Activated T-helper 9 cell treated with anti-CD3 and anti-CD28 coated beads, Interleukin-2, amount 50 U/mL, for 16 hours (primary cell): ENCODE measurements at regions not wholly inside any gene's neighbourhood (a gene's known extent, or its start where the extent isn't known, plus 50 kb on each side); places are given as distances from the start of the nearest gene placed in this dataset.
"Not testable (repeated sequence)": the region's sequence is repeated elsewhere in the genome, so short reads cannot be mapped to it uniquely, and the experiment has no call there.

Experiments used
- DNase-seq: peaks from one replicate; pipeline ENCODE4 v3.0.0-alpha.2; 2020; ENCODE audit warnings: low read depth

GRCh38 chr6:105880030-105880492, 206.1 kb upstream of the PRDM1 start:
- DNase-seq: no peak

GRCh38 chr6:105879146-105879545, 207.0 kb upstream of the PRDM1 start:
- no peak for DNase-seq

GRCh38 chr6:105875974-105876640, 210.0 kb upstream of the PRDM1 start:
- DNase-seq: no peak

GRCh38 chr6:105874835-105875626, 211.1 kb upstream of the PRDM1 start:
- DNase-seq: no peak

- no peak for DNase-seq
Observed at GRCh38 chr6:105873799-105874198, 212.3 kb upstream of the PRDM1 start.

- DNase-seq: no peak
Observed at GRCh38 chr6:105873211-105873704, 212.9 kb upstream of the PRDM1 start.

- DNase-seq: no peak
Observed at GRCh38 chr6:105872249-105872648, 213.9 kb upstream of the PRDM1 start.

GRCh38 chr6:105871542-105871941, 214.6 kb upstream of the PRDM1 start:
- no peak for DNase-seq

- DNase-seq: no peak
Observed at GRCh38 chr6:105869835-105870440, 216.2 kb upstream of the PRDM1 start.

- DNase-seq: no peak
Observed at GRCh38 chr6:105868823-105869460, 217.2 kb upstream of the PRDM1 start.

- DNase-seq: no peak
Observed at GRCh38 chr6:105867821-105868220, 218.3 kb upstream of the PRDM1 start.

- no peak for DNase-seq
Observed at GRCh38 chr6:105867277-105867676, 218.9 kb upstream of the PRDM1 start.

GRCh38 chr6:105862936-105863607, 223.1 kb upstream of the PRDM1 start:
- DNase-seq: no peak

GRCh38 chr6:105860927-105861326, 225.2 kb upstream of the PRDM1 start:
- DNase-seq: not testable (repeated sequence)

- DNase-seq: no peak
Observed at GRCh38 chr6:105859457-105859856, 226.7 kb upstream of the PRDM1 start.

GRCh38 chr6:105858639-105859038, 227.5 kb upstream of the PRDM1 start:
- not testable (repeated sequence) for DNase-seq

GRCh38 chr6:105855433-105855832, 230.7 kb upstream of the PRDM1 start:
- DNase-seq: no peak

- not testable (repeated sequence) for DNase-seq
Observed at GRCh38 chr6:105853979-105854378, 232.2 kb upstream of the PRDM1 start.

- no peak for DNase-seq
Observed at GRCh38 chr6:105851606-105852005, 234.5 kb upstream of the PRDM1 start.

- DNase-seq: no peak
Observed at GRCh38 chr6:105851113-105851580, 235.0 kb upstream of the PRDM1 start.

- DNase-seq: no peak
Observed at GRCh38 chr6:105850261-105851112, 235.6 kb upstream of the PRDM1 start.
